C4-2B (cell line): ENCODE measurements at regions not wholly inside any gene's neighbourhood (a gene's known extent, or its start where the extent isn't known, plus 50 kb on each side); places are given as distances from the start of the nearest gene placed in this dataset.

Experiments
- H3K27ac ChIP-seq: fragments of 450-650 bp; 2 replicates; pipeline ENCODE4 v1.5.1; 2017
- CTCF ChIP-seq: fragments of 450-650 bp; conservative IDR thresholded peaks from 2 replicates; pipeline ENCODE4 v1.5.1; 2017; ENCODE audit warnings: mild to moderate bottlenecking
- ZFX ChIP-seq: fragments of 450-650 bp; IDR thresholded peaks from 2 replicates; pipeline ENCODE4 v1.6.1; 2017

GRCh38 chr3:181354140-181354539 is 357.6 kb upstream of the SOX2 start:
- TF ChIP-seq ZFX (no peak), CTCF (no peak; the same call in 1 of the 2 replicates)
- no peak overlapping the region for H3K27ac ChIP-seq

- TF ChIP-seq ZFX = no peak
- TF ChIP-seq CTCF = no peak
- no peak overlapping the region for H3K27ac ChIP-seq
These were observed 354.8 kb upstream of the DNAJC19 start for GRCh38 chr3:181344331-181344730.

- no peak overlapping the region for H3K27ac ChIP-seq
- TF ChIP-seq CTCF (no peak), ZFX (no peak)
These were observed 347.1 kb upstream of the DNAJC19 start for GRCh38 chr3:181336597-181336996.

- TF ChIP-seq ZFX = no peak
- TF ChIP-seq CTCF = no peak
- H3K27ac ChIP-seq = no peak overlapping the region
These were observed 343.9 kb upstream of the DNAJC19 start for GRCh38 chr3:181333394-181333793.

- TF ChIP-seq ZFX (no peak), CTCF (no peak)
- no peak overlapping the region for H3K27ac ChIP-seq
These were observed 341.5 kb upstream of the DNAJC19 start for GRCh38 chr3:181330821-181331563.

- H3K27ac ChIP-seq = no peak overlapping the region
- TF ChIP-seq ZFX = no peak
- TF ChIP-seq CTCF = no peak
These were observed 340.7 kb upstream of the DNAJC19 start for GRCh38 chr3:181330257-181330656.

GRCh38 chr3:181329024-181329423 is 339.5 kb upstream of the DNAJC19 start:
- TF ChIP-seq CTCF (no peak), ZFX (no peak)

More at GRCh38 chr3:181329024-181329423, 339.5 kb upstream of the DNAJC19 start:
- H3K27ac ChIP-seq = no peak overlapping the region
